Gastrocnemius medialis (tissue), 4 donors: ENCODE measurements at regions not wholly inside any gene's neighbourhood (a gene's known extent, or its start where the extent isn't known, plus 50 kb on each side); places are given as distances from the start of the nearest gene placed in this dataset.
"Not testable (repeated sequence)": the region's sequence is repeated elsewhere in the genome, so short reads cannot be mapped to it uniquely, and the experiment has no call there.

Experiments
- POLR2A ChIP-seq, 2 donors: fragments of 450-650 bp; IDR thresholded peaks; one replicate each; pipeline ENCODE4 v1.6.1; 2017; ENCODE audit warnings: antibody characterized with exemption in 2 of 2, mild to moderate bottlenecking in 2 of 2, moderate library complexity in 2 of 2
- TF ChIP-seq, protein P1 (sequence below), 5 experiments: fragments of 450-650 bp in 3 of 5; fragments of 200-600 bp in 2 of 5; sonication (generic) in 2 of 5; IDR thresholded peaks in 4 of 5; conservative IDR thresholded peaks in 1 of 5; 1 replicate in 4 of 5; 2 replicates in 1 of 5; pipeline ENCODE4 v1.5.1; 2016 to 2019; ENCODE audit warnings: antibody characterized with exemption in 5 of 5, mild to moderate bottlenecking in 3 of 5, moderate library complexity in 3 of 5

DNA sequence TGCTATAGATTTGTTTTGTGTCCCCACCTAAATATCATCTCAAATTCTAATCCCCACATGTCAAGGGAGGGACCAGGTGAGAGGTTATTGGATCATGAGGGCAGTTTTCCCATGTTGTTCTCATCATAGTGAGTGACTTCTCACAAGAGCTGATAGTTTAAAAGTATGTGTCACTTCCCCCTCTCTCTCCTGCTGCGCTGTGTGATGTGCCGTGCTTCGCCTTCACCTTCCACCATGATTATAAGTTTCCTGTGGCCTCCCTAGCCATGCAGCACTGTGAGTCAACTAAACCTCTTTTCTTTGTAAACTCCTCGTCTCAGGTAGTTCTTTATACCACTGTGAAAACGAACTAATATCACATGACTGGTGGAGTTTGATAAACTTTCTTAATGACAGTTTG lies 814.8 kb downstream of the TMEM121 start:
- TF ChIP-seq, protein P1, sequence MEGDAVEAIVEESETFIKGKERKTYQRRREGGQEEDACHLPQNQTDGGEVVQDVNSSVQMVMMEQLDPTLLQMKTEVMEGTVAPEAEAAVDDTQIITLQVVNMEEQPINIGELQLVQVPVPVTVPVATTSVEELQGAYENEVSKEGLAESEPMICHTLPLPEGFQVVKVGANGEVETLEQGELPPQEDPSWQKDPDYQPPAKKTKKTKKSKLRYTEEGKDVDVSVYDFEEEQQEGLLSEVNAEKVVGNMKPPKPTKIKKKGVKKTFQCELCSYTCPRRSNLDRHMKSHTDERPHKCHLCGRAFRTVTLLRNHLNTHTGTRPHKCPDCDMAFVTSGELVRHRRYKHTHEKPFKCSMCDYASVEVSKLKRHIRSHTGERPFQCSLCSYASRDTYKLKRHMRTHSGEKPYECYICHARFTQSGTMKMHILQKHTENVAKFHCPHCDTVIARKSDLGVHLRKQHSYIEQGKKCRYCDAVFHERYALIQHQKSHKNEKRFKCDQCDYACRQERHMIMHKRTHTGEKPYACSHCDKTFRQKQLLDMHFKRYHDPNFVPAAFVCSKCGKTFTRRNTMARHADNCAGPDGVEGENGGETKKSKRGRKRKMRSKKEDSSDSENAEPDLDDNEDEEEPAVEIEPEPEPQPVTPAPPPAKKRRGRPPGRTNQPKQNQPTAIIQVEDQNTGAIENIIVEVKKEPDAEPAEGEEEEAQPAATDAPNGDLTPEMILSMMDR (IDR thresholded peaks at IDR 0.05 in 4 of 5, conservative IDR thresholded peaks at IDR 0.05 in 1 of 5), result not testable (repeated sequence)
- not testable (repeated sequence) for TF ChIP-seq POLR2A (IDR thresholded peaks at IDR 0.05)
